ENCODE measurements at regions not wholly inside any gene's neighbourhood (a gene's known extent, or its start where the extent isn't known, plus 50 kb on each side); places are given as distances from the start of the nearest gene placed in this dataset.

DNA sequence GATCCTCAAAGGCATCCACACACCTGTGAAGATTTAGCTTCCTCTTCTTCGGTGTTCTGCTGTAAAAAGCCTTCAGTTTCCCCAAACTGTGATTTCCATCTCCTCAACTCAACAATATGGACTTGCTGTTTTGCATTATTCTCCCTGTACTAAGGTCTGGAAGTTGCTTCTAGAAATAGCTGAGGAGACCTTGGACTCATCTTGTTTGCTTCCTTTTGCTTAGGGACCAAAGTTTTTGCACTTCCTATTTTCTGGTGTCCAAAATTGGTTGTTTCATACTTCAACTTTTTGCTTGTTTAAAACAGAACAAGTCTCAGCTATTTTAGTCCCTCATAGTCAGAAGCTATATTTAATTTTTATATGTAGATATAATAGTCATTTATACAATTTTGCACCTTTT is 201.9 kb upstream of the COPS8 start:
- no peak for DNase-seq

DNA sequence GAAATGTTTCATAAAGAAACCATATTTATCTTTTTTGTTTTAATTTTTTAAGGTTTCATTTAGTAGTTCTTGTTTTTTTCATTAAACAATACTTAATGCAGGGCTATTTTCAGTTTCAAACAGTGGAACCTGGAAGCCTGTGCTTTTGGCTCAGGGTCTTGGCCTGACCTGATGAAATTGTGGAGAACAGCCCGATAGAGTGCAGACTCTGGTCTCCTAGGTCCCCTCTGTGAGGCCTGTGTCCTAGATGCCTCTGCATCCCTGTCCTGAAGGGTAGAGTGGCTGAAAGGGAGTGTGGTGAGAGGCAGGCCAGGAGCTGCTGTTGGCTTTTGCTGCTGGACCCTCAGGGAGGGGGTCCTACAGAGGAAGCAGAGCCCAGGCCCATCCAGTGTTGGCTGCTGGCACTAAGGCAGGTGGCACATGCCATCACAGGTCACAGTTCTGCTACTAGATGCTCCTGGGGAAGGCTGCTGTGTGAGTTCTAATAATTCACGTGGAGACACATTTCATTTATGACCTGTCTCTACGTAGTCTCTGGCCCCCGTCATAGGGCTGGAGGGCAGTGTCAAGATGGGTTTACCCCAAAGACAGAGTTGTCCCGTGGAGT is 201.0 kb upstream of the COPS8 start:
- no peak for DNase-seq

DNA sequence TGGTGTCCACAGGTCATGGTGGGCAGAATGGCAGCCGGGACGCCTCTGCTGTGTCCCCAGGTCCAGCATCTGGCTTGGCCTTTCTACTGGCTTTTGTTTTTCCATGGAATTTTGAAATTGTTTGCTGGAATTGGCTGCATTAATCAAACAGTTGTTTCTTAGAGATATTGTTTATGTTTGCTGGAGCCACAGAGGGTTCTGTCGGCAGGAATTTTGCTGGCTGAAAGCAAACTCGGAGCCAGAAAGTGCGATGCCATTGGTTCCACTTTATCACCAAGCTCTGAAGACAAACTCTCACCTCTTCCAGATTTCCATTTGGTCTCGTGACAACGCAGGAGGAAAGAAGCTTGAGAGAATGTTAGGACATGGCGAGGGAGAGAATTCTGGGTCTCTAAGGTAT is 199.2 kb upstream of the COPS8 start:
- DNase-seq: no peak

DNA sequence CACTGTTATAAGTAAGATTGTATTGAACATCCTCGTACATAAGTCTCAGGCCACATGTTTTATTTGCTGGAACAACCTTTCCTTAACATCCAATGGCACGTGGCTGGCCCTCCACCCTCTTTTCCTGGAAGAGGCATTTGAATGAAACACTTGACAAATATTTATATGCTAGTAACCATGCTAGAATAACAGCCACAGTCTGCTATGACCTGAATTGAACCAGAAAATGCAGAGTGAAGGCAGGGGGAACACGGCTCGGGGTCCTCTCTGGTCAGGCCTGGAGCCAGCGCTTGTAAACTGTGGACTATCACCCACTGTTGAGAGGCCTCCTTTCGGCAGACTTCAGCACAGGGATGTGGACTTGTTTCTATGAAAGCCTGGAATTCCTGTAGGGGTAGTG is 198.2 kb upstream of the COPS8 start:
- DNase-seq: no peak

DNA sequence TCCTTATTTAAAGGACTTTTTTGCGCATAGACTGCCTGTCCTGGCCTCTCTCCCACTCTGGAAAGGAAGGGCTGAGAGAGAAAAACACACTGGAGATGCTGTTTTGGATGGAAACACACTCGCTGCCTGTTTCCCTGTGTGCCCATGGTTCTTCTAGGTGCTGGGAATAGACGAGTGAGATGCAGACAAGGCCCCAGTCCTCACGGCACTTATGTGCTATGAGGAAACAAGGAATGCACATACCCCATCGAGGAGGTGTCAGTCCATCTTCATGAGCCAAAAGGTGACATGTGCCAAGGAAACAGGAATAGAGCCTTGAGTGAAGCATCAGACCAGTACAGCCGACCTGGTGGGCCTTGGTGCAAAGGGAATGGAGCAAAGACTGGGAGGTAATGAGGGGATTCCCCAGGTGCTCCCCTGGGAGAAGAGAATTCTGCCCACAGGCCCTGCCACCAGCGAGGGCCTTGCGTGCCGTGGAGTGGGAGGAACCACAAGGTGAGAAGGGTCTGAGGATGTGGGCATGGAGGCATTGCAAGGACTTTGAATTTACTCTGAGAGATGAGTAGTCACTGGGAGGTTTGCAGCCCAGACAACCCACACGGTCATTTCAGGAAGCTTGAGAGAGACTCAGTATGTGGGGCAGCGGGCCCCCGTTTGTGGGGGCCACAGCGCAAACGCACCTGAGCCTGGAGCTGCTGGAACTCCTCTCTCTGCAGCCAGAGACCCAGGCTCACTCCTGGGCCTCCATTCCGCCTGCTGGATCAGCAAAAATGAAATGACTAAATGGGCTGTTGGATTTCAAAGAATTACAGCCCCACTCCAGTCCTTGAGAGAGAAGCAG is 197.5 kb upstream of the COPS8 start:
- no peak for DNase-seq

DNA sequence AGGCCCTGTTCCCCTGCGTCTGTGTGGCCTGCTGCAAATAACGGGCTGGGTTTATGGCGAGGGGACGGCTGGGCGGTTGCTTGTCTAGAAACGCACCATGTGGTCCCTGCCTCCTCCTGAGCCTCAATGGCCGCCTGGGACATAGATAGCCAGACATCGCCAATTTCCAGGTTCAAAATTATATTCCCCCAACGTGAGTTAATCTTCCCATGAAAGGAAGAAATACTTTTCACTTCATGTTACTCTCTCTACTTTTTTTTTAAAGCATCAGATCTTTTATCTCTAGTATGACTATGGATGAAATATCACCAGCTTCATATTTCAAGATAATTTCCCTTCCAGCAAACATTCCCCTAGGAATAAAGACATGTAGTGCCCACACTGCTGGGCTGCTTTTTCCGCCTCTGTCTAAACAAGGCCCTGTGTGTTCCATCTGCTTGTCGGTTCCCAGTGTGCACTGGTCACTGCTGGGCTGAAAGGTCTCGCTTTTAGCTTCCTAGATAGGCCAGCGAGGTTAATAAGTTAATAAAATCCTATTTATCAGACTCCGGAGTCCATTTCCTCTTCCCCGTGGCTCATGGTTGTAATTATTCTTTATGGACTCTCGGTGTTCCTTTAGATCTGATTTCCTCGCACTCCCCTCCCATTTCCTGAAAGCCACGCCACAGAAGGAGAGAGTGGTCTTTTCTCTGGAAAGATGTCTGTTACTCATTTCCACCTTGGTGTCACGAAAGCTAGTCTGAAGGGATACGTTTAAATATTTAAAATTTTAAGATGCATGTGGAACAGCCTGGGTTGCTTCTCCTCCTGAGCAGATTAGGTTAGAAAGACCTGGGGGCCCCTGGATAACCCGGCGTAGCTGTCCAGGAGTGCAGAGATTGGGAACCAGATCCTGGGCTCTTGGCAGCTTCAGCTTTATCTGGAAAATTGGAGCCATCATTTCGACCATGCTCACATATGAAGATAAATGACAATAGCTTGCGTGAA is 196.6 kb upstream of the COPS8 start:
- DNase-seq: no peak

DNA sequence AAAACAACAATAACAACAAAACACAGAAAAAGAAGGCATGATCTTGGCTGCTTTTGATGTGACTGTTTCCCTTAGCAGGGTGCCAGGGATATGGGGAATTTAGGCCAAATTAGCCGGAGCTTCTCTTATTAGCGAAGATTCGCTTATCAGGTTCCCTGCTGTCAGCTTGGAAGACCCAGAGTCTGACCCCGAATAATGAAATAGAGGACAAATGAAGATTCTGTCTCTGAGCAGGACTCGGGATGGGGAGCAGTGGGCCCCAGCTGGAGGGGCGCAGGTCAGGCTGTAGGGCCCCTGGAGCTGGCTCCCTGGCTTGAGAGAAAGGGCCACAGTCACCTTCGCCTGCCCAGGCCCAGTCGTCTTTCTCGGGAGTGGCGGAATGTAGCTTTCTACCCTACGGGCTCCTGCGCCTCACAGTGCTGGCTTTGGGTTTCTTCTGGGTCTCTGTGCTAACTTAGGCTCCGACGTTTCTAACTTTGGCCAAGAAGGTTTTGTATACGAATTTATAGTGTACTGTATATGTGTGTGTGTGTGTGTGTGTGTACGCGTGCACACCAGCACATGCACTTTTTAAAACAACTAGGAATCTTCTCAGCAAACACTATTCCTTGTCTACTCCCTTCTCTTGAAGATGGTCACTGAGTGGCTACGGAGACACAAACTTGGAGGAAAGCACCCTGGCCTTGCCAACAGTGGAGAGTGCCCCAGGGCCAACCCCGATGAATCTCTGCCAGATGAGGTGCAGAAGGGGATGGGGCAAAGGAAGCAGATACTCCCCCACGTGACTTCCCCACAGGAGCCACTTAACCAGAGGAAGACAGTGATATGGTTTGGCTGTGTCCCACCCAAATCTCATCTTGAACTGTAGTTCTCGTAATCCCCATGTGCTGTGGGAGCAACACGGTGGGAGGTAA is 195.6 kb upstream of the COPS8 start:
- no peak for DNase-seq

DNA sequence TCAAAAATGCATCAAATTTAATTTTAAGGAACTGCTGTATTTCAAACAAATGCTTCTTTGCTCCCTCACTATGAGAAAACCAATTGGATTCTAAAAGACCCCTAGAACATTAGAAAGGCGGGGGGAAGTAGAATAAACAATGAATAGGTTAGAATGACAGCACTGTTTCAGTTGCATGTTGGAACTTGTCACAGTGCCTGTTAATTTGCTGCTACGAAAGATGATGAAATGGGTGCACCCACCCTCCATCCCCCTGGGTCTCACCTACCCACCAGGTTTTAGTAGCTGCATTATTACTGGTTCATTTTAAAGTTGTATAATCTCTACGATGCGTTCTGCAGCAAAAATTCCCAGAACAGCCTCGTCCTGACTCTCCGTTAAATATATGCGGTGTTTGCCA is 193.0 kb upstream of the COPS8 start:
- DNase-seq: no peak

DNA sequence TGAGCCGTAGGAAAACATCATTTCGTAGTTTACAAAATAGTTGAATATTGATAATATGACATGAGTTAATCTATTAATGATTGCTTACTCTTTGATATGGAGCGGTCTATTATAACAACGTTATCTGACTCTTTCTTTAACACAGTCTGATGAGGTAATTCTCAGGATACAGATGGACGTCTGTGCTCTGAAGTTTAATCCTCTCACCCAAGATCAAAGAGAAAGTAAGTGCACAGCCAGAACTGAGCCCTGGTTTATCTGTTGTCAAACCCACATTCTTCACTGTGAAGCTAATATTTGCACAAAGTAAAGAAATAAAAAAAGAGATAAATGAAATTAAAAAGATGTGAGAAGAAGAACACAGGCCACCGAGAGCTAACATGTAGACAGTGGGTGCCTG is 190.9 kb upstream of the COPS8 start:
- DNase-seq: no peak

DNA sequence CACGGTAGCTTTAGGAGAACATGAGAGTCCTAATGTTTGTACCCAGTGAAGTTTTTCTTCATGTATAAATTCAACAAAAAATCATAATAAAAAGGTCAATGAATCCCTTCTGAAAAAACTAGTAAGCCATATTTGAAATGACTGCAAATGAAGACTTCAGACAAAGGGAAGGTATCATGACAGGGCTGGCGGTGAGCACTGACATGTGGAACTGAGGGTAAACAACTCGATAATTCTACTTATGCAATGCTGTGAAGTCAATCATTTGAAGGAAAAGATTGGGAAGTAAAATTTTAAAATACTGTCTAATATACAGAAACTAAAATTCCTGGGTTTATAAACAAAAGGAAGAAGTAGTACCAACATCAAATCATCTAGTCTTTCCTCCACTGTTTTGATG is 190.2 kb upstream of the COPS8 start:
- no peak for DNase-seq

DNA sequence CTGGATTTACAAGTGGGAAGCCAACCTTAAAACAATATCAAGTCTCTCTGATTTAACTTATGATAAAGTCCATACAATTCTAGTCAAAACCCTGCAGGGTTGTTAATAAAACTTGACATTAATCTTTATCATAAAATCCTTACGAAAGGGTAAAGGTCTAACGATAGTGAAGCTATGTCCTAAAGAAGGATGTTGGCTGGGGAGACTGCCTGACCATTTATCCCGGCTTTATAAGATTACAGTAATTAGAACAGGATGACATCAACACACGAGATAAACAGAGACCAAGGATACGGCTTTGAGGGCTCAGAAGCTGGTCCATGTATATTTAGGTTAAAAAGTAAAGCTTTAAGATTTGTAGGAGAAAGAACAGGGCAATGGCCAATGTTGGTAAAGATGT is 189.0 kb upstream of the COPS8 start:
- DNase-seq: no peak

DNA sequence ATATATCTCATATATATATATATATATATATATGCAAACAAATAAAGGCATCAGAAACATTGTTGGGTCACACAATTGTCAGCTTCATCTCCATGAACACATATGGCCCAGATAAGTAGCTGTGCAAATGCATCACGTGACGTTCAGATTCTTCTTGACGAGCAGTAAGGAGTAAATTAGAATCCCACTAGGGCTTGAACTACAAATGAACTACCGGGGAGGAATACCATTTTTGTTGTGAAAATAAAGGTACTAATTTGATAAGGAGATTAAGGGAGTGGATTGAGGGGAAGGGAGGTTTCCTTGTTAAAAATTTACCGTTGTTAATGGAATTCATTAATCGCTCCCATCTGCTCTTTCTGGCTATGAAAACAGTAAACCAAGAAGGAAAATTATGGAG is 186.5 kb upstream of the COPS8 start:
- DNase-seq: no peak

DNA sequence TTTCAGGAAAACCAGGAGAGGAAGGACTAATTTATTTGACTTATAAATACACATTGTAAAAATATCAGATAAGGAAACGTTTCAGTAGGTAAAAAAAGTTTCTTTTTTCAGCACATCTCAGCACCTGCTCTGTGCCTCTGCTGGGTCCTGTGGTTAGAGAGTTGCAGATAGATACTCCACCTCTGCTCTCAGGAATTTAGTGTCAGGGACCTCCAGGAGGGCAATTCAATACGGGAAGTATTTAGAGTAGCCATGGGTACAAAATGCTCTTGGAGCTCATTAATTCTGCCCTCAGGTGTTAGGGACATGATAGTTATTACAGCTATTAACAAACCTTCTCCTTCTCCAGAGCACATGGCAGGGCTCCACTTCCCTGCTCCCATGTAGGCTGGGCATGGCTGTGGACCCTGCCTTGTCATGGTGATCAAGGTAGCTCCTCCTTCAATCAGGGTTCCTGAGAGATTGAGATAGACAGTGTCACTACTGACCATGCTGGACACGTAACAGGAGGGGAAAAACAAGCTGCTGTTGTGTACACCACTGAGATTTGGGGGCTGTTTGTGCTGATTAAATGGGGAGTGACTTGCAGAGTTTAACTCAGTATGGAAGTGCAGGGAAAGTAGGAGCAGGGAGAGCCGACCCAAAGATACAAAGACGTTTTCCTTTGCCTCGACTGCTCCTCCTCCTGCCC is 185.6 kb upstream of the COPS8 start:
- no peak for DNase-seq

DNA sequence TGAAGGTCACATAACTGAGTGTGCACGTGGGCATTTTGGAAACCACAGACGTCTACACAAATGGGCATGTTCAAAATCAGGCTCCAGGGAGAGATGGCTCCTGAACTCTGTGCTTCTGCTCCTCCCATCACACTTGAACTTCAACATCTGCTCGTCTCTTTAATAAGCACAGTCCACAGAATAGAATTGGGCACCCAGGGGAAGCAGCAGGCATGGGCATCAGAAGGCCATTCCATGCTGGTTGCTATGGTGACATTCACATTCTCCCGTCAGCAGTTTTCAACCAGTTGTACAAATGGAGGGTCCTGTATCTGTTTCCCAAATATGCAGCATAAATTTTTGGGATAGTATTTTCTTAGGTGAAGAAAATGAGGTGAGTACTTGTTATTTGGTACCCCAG is 183.7 kb upstream of the COPS8 start:
- no peak for DNase-seq

DNA sequence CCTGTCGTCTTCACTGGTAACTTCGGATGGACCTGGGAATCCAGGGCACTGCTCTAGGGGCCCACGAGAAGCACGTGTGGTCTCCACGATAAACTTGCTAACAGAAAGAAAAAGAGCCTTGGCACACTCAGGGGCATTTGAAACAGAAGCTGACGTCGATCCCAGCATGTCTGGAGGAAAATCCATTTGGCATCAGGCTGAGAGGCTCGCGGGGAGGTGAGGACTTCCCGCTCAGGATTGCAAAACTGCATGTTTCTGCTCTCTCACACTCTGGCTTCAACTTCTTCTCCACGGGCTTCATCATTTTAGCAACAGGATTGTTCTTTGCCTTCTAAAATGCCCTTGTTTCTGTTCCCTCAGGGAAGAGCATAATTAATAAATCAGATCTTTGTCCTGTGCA is 181.7 kb upstream of the COPS8 start:
- DNase-seq: no peak

DNA sequence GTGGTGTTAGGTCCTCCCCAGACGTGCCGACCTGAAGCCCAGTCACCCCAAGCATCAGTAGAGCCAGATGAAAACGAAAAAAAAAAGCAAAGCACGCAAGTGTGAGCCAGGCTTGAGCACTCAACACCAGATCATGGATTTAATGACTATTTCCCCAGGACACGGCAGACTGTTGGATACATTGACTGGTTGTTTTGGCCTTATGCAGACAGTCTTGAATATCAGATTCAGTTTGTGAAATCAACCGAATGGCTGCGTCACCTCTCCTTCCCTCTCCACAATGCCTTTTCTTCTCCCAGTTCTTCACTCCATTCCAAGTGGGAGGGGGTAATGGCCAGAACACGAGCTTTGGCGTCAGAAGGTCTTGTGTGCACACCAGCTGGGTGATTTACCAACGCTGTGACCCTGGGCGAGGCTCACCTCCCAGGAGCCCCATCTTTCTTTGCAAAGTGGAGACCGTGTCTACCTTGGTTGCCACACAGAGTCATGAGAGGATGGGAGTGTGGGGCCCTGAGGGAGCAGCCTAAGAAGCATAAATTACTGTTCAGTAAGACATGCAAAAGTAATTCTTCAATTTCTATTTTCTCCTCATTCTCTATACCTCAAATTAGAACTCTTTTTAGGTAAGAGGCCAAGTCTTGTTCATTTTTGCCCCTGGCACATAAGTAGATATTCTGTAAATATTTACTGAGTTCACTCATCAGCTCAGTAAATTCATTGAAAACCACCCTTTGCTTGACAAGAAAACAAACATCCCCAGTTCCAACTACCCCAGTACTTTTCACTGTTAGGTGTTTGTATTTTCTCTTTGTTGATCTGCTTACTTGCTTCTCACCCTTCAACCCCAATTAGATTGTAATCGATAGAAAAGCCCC is 181.1 kb upstream of the COPS8 start:
- DNase-seq: no peak

DNA sequence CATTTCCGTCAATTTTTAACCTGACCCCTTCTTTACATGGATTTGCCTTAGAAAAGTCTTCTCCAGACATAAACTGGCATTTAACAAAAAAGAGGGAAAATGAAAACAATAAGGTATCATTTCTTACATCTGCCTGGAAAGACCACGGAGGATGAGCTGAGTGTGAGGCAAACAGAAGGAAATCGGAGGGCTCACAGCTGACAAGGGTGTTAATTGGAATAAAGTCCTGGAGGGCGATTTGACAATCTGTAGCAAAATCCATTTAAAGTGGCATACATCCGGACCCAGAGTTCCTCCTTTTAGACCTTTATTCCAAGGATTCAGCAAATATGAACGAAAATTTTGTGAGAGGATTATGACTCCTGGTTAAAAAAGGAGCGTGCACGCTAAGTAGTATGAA is 179.7 kb upstream of the COPS8 start:
- no peak for DNase-seq

DNA sequence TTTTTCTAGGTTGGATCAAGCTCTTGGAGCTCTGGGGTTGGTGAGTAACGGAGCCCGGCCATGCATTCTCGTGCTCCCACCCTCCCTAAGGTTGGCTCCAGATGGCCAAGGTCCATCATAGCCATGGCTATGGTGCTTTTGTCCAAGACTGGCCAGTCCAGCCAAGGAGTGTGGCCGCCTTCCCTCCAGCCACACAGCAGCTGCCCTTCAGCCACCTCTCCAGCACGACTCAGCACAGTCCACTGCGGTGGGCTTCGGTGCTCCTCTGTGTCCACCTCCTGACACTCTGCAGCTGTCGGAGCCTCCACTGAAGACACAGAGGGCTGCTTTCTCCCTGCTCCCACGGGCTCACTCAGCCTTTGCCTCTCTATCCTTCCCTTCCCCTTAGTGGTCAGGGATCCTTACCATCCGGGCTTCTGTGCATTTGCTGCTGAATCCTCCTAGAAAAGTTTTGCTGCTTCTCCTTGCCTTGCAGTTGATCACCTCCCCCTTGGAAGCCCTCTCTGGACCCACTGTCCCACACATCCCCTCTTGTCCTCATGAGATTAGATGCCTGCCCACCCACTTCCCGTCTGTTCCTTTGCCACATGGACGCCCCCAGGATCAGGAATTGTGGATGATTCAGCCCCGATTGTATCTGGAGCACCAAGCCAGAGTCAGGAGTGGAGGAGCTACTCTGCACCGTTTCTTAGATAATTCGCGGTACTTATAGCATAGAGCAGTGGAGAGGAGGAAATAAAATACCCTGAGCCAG is 177.1 kb upstream of the COPS8 start:
- DNase-seq: no peak

DNA sequence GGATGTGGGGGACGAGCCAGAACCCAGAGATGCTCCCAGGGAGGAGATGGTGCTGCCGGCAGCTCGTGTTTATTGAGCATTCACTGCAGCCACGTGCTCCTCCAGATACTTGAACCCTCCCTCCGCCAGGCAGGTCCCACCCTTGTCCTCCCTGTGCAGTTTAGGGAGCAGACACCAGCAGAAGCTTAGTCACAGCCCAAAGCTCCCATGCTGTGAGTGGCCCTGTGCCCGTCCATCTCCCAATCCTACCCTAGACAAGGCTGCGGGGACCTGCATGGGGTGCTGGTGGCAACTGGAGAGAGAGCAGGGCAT is 176.5 kb upstream of the COPS8 start:
- DNase-seq: no peak

DNA sequence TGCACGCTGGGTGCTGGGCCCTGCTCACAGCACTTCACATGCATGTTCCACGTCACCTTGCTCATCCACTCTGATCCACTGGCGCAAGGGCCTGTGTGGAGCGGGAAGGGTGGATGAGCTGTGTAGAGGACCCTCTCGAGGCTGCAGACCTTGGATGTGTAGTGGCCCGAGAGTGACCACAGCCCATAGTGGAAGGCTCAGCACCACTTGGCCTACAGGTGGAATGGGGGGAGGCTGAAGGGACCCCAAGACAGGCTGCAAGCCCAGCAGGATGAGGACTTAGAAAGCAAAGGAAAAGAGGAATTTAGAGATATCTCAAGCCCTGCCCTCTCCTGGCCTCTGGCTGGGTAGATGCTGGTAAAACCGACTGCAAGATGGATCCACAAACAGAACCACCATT is 175.9 kb upstream of the COPS8 start:
- DNase-seq: no peak

All from NCI-H2029 treated with DMSO at 0.1 percent for 48 hours (cell line).